ENCODE measurements at regions not wholly inside any gene's neighbourhood (a gene's known extent, or its start where the extent isn't known, plus 50 kb on each side); places are given as distances from the start of the nearest gene placed in this dataset.

DNA sequence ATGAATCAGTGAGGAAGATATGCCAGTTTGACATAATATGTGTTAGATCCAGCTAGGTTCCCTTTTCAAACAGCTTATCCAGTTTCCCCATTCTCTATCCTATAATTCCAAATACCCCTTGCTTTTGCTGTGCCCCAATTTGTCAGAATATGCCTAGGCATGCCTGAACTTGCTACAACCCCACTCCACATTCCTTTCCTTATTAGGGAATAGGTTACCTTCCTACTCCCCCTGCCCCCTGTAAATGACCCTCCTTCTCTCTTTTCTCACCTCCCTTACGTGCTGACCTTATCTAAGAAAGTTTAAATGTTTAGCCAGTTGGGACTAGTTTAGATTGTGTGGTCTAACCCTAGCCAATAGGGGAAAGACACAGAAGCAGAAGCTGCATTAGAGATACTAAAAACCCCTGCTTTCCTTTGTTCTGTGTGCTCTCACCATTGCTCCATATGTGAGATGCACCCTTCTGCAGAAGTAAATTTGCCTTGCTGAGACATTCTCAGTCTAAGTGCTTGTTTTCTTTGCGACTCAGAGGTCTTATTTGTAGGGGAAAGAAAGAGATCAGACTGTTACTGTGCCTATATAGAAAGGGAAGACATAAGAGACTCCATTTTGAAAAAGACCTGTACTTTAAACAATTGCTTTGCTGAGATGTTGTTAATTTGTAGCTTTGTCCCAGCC is 267.8 kb downstream of the SH2D4B start:
- TF ChIP-seq, protein P1, sequence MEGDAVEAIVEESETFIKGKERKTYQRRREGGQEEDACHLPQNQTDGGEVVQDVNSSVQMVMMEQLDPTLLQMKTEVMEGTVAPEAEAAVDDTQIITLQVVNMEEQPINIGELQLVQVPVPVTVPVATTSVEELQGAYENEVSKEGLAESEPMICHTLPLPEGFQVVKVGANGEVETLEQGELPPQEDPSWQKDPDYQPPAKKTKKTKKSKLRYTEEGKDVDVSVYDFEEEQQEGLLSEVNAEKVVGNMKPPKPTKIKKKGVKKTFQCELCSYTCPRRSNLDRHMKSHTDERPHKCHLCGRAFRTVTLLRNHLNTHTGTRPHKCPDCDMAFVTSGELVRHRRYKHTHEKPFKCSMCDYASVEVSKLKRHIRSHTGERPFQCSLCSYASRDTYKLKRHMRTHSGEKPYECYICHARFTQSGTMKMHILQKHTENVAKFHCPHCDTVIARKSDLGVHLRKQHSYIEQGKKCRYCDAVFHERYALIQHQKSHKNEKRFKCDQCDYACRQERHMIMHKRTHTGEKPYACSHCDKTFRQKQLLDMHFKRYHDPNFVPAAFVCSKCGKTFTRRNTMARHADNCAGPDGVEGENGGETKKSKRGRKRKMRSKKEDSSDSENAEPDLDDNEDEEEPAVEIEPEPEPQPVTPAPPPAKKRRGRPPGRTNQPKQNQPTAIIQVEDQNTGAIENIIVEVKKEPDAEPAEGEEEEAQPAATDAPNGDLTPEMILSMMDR (conservative IDR thresholded peaks at IDR 0.05; ENCODE audit: low read length), result no peak
- no peak for TF ChIP-seq EZH2phosphoT487 (IDR thresholded peaks at IDR 0.05; ENCODE audit: borderline replicate concordance, low read depth, low read length)

Data from OCI-LY7 (cell line).